ENCODE measurements at regions not wholly inside any gene's neighbourhood (a gene's known extent, or its start where the extent isn't known, plus 50 kb on each side); places are given as distances from the start of the nearest gene placed in this dataset.

GRCh38 chr19:29263305-29264135, 50.6 kb upstream of the UQCRFS1 start:
- no peak for DNase-seq (ENCODE audit: low read depth)
- in situ Hi-C loops (cut with HindIII; ENCODE audit: low sequenced_read_pairs), result no loop called here
- TF ChIP-seq CTCF (IDR thresholded peaks at IDR 0.05; ENCODE audit: low read depth, low read length, missing control alignments), result peak; percentile 65
- H3K4me3 ChIP-seq (ENCODE audit: low read depth, low read length), result no peak overlapping the region

GRCh38 chr19:29264897-29265296, 51.9 kb upstream of the UQCRFS1 start:
- no peak for DNase-seq (ENCODE audit: low read depth)
- no peak for TF ChIP-seq CTCF (IDR thresholded peaks at IDR 0.05; ENCODE audit: low read depth, low read length, missing control alignments)
- in situ Hi-C loops (cut with HindIII; ENCODE audit: low sequenced_read_pairs), result no loop called here
- no peak overlapping the region for H3K4me3 ChIP-seq (ENCODE audit: low read depth, low read length)

- TF ChIP-seq CTCF (IDR thresholded peaks at IDR 0.05; ENCODE audit: low read depth, low read length, missing control alignments), result no peak
- DNase-seq (ENCODE audit: low read depth), result no peak
- in situ Hi-C loops (cut with HindIII; ENCODE audit: low sequenced_read_pairs), result no loop called here
Observed at GRCh38 chr19:29265436-29265835, 52.5 kb upstream of the UQCRFS1 start.

GRCh38 chr19:29266001-29266400, 53.0 kb upstream of the UQCRFS1 start:
- in situ Hi-C loops (cut with HindIII; ENCODE audit: low sequenced_read_pairs), result no loop called here
- DNase-seq (ENCODE audit: low read depth), result no peak
- H3K4me3 ChIP-seq (ENCODE audit: low read depth, low read length), result no peak overlapping the region
- no peak for TF ChIP-seq CTCF (IDR thresholded peaks at IDR 0.05; ENCODE audit: low read depth, low read length, missing control alignments)

More at GRCh38 chr19:29265436-29265835, 52.5 kb upstream of the UQCRFS1 start:
- no peak overlapping the region for H3K4me3 ChIP-seq (ENCODE audit: low read depth, low read length)

- H3K4me3 ChIP-seq (ENCODE audit: low read depth, low read length), result no peak overlapping the region
- TF ChIP-seq CTCF (IDR thresholded peaks at IDR 0.05; ENCODE audit: low read depth, low read length, missing control alignments), result no peak
- in situ Hi-C loops (cut with HindIII; ENCODE audit: low sequenced_read_pairs), result no loop called here
- DNase-seq (ENCODE audit: low read depth), result no peak
Observed at GRCh38 chr19:29266603-29267002, 53.7 kb upstream of the UQCRFS1 start.

- no peak for DNase-seq (ENCODE audit: low read depth)
- H3K4me3 ChIP-seq (ENCODE audit: low read depth, low read length), result no peak overlapping the region
- in situ Hi-C loops (cut with HindIII; ENCODE audit: low sequenced_read_pairs), result no loop called here
- no peak for TF ChIP-seq CTCF (IDR thresholded peaks at IDR 0.05; ENCODE audit: low read depth, low read length, missing control alignments)
Observed at GRCh38 chr19:29267701-29268100, 54.8 kb upstream of the UQCRFS1 start.

All from astrocyte of the cerebellum (primary cell).